K562 (cell line): ENCODE measurements at regions not wholly inside any gene's neighbourhood (a gene's known extent, or its start where the extent isn't known, plus 50 kb on each side); places are given as distances from the start of the nearest gene placed in this dataset.

Experiments used
- ATAC-seq: fragments of 200-7000 bp; cut with Tn5 transposase; 3 replicates; pipeline ENCODE4 v1.9.1; 2020; ENCODE audit warnings: moderate library complexity
- BruUV-seq: library from RNA; stranded (reverse); fragments of 400-500 nt; replicated peaks from 2 replicates; lab custom pipeline; 2021; lab: Mats Ljungman, UMichigan
- CTCF ChIA-PET: fragments of 300-600 bp; formaldehyde crosslinking; extraction: SDS; loops from one replicate; lab custom pipeline; 2021; ENCODE audit warnings: low intra/inter-chr PET ratio; lab: Yijun Ruan, JAX
- POLR2A ChIA-PET: fragments of 300-600, 350-650 bp; sonication (Branson Sonifier 250); formaldehyde crosslinking; extraction: SDS; loops from one replicate; lab custom pipeline; 2021; ENCODE audit warnings: antibody characterized with exemption, inconsistent platforms; lab: Yijun Ruan, JAX
- DNase-seq, 4 experiments: peaks; one replicate each; pipeline versions ENCODE4 v3.0.0 to v3.0.0-alpha.2; 2011 to 2018; ENCODE audit warnings: low spot score in 3 of 4, mixed read lengths in 3 of 4; ENCODE audit errors: extremely low read depth in 1 of 4
- FAIRE-seq: peaks from 2 replicates; lab custom pipeline; 2011; peaks lifted over from hg19 to GRCh38; lab: Jason Lieb, UNC
- H2AFZ ChIP-seq: 2 replicates; pipeline ENCODE4 v1.6.0; 2011; ENCODE audit warnings: low read depth, low read length, control low read depth, inconsistent platforms
- H3K27ac ChIP-seq: fragments of 200-600 bp; 3 replicates; pipeline ENCODE4 v1.8.0; 2011; ENCODE audit warnings: low read depth, mild to moderate bottlenecking, control low read depth, inconsistent platforms, low read length, moderate library complexity, mixed read lengths; ENCODE audit errors: extremely low read depth
- H3K27me3 ChIP-seq, 2 experiments: fragments of 300-600 bp in 1 of 2; 2 replicates in 1 of 2; 3 replicates in 1 of 2; pipeline versions ENCODE4 v1.6.0 to v1.8.0; 2011; ENCODE audit warnings: inconsistent platforms in 2 of 2, low read length in 2 of 2, mild to moderate bottlenecking in 1 of 2, mixed read lengths in 1 of 2, moderate library complexity in 1 of 2; ENCODE audit not compliant: control insufficient read depth in 2 of 2, insufficient read depth in 2 of 2
- H3K36me3 ChIP-seq: fragments of 300-600 bp; 3 replicates; pipeline ENCODE4 v1.8.0; 2011; ENCODE audit warnings: mild to moderate bottlenecking, low read length, inconsistent platforms; ENCODE audit not compliant: control insufficient read depth, insufficient read depth
- H3K4me1 ChIP-seq, 2 experiments: fragments of 200-600 bp in 1 of 2; replicated peaks in 1 of 2; 2 replicates in 1 of 2; 3 replicates in 1 of 2; pipeline versions ENCODE4 v1.5.1 to v1.8.0; 2011; ENCODE audit warnings: inconsistent platforms in 2 of 2, low read length in 2 of 2, mild to moderate bottlenecking in 1 of 2, mixed read lengths in 1 of 2, moderate library complexity in 1 of 2; ENCODE audit not compliant: control insufficient read depth in 2 of 2, insufficient read depth in 2 of 2
- H3K4me2 ChIP-seq: 2 replicates; pipeline ENCODE4 v1.6.1; 2011; ENCODE audit warnings: low read length, control low read depth, inconsistent platforms, mixed read lengths; ENCODE audit not compliant: insufficient read depth
- H3K4me3 ChIP-seq: fragments of 200-600 bp; sonication (generic), shearing (Covaris generic); 2 replicates; pipeline ENCODE4 v1.5.1; 2016; ENCODE audit warnings: control low read depth, inconsistent platforms
- H3K79me2 ChIP-seq: fragments of 200-600 bp; 3 replicates; pipeline ENCODE4 v1.8.0; 2011; ENCODE audit warnings: low read length, inconsistent platforms; ENCODE audit not compliant: control insufficient read depth, insufficient read depth
- H3K9ac ChIP-seq, 2 experiments: 2 replicates each; pipeline versions ENCODE4 v1.6.0 to v1.6.1; 2011; ENCODE audit warnings: low read depth in 2 of 2, low read length in 2 of 2, control low read depth in 1 of 2, inconsistent platforms in 1 of 2, mild to moderate bottlenecking in 1 of 2, mixed read lengths in 1 of 2; ENCODE audit not compliant: insufficient read depth in 1 of 2
- H3K9me1 ChIP-seq: one replicate; pipeline ENCODE4 v1.6.0; 2011; ENCODE audit warnings: inconsistent platforms, mild to moderate bottlenecking, low read length, moderate library complexity; ENCODE audit not compliant: control insufficient read depth, insufficient read depth
- H3K9me3 ChIP-seq: replicated peaks from 2 replicates; pipeline ENCODE4 v1.5.1; 2011; ENCODE audit warnings: low read depth, low read length, inconsistent platforms; ENCODE audit not compliant: control insufficient read depth, insufficient read depth
- H4K20me1 ChIP-seq: replicated peaks from 2 replicates; pipeline ENCODE4 v1.6.1; 2011; ENCODE audit warnings: low read length, inconsistent platforms, mixed read lengths; ENCODE audit not compliant: control insufficient read depth, insufficient read depth
- SREBF2 ChIP-seq: sonication (generic); formaldehyde crosslinking; IDR thresholded peaks from 2 replicates; pipeline ENCODE4 v1.4.0; 2020; ENCODE audit warnings: mild to moderate bottlenecking, missing genetic modification reagents
- ZBTB1 ChIP-seq: sonication (generic); formaldehyde crosslinking; IDR thresholded peaks from 2 replicates; pipeline ENCODE4 v1.8.1; 2023; ENCODE audit warnings: missing genetic modification reagents, low read depth, mild to moderate bottlenecking, borderline replicate concordance
- WGBS: fragments of 100-300 bp; shearing (Covaris generic); methylation state at CpG from one replicate; pipeline ENCODE4 v1.1.6; 2016; ENCODE audit warnings: low coverage, mixed read lengths; ENCODE audit not compliant: insufficient coverage; ENCODE audit errors: missing lambda C conversion rate; 5-methylcytosine and 5-hydroxymethylcytosine counted together
- in situ Hi-C: fragments of 300-500 bp; cut with MboI; formaldehyde crosslinking; loops from 4 replicates; pipeline ENCODE4 v1.15.0; 2018; ENCODE audit warnings: inconsistent platforms, mixed read lengths
- intact Hi-C: fragments of 100-400 bp; cut with micrococcal nuclease; formaldehyde crosslinking; loops from 2 replicates; pipeline ENCODE4 v1.14.2; 2022
- TF ChIP-seq, protein P1 (sequence below): fragments of 450-650 bp; IDR thresholded peaks from 2 replicates; pipeline ENCODE4 v1.7.0; 2016; ENCODE audit warnings: borderline replicate concordance
- TF ChIP-seq, protein P2 (sequence below): fragments of 450-650 bp; IDR thresholded peaks from 2 replicates; pipeline ENCODE4 v1.6.1; 2018; ENCODE audit warnings: mild to moderate bottlenecking, low read depth; ENCODE audit not compliant: partially characterized antibody

DNA sequence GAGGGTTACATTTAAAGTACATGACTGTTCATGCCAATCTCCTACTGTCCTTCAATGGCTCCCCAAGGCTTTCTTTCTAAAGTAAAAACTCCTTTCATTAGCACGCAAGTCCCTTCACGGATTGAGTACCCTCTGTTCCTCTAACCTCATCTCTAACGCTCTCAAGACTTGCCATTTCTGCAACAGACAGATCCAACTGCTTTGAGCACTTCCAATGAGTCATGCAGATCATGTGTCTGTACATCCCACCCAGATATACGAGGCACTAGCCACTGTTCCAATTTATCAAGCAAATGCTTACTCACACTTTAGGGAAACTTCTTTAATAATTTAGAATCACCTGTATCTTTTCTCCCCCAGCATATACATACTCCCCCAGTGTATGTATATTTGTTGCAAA, 332.5 kb upstream of the ZFP42 start:
- Histone ChIP-seq H3K4me2 (no peak overlapping the region), H3K4me1 (no peaks in the 10 kb centered on the region), H3K9me1 (no peaks in the 10 kb centered on the region), H3K9me3 (no peaks in the 10 kb centered on the region), H3K27me3 (no peaks in the 10 kb centered on the region), H4K20me1 (no peaks in the 10 kb centered on the region), H3K4me3 (no peak overlapping the region), H3K9ac (no peak overlapping the region), H3K36me3 (no peaks in the 10 kb centered on the region), H3K27ac (no peak overlapping the region), H3K79me2 (no peaks in the 10 kb centered on the region), H2AFZ (no peak overlapping the region)
- CTCF ChIA-PET = no interaction called here
- no peak for ATAC-seq
- 0% methylated on average over 4 of the region's 4 CpGs for WGBS
- TF ChIP-seq SREBF2 (CRISPR knock-in tag) (no peak), ZBTB1 (no peak)
- TF ChIP-seq, protein P1, sequence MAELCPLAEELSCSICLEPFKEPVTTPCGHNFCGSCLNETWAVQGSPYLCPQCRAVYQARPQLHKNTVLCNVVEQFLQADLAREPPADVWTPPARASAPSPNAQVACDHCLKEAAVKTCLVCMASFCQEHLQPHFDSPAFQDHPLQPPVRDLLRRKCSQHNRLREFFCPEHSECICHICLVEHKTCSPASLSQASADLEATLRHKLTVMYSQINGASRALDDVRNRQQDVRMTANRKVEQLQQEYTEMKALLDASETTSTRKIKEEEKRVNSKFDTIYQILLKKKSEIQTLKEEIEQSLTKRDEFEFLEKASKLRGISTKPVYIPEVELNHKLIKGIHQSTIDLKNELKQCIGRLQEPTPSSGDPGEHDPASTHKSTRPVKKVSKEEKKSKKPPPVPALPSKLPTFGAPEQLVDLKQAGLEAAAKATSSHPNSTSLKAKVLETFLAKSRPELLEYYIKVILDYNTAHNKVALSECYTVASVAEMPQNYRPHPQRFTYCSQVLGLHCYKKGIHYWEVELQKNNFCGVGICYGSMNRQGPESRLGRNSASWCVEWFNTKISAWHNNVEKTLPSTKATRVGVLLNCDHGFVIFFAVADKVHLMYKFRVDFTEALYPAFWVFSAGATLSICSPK = no peak
- TF ChIP-seq, protein P2, sequence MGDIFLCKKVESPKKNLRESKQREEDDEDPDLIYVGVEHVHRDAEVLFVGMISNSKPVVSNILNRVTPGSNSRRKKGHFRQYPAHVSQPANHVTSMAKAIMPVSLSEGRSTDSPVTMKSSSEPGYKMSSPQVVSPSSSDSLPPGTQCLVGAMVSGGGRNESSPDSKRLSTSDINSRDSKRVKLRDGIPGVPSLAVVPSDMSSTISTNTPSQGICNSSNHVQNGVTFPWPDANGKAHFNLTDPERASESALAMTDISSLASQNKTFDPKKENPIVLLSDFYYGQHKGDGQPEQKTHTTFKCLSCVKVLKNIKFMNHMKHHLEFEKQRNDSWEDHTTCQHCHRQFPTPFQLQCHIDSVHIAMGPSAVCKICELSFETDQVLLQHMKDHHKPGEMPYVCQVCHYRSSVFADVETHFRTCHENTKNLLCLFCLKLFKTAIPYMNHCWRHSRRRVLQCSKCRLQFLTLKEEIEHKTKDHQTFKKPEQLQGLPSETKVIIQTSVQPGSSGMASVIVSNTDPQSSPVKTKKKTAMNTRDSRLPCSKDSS = no peak
- no TSS peak for BruUV-seq
- intact Hi-C loops (no loop called here), in situ Hi-C loops (no loop called here)
- POLR2A ChIA-PET = no interaction called here
- DNase-seq = no peak
- FAIRE-seq = no peak
